GM12878 (cell line): ENCODE measurements at regions not wholly inside any gene's neighbourhood (a gene's known extent, or its start where the extent isn't known, plus 50 kb on each side); places are given as distances from the start of the nearest gene placed in this dataset.

Experiments
- ATAC-seq: fragments of 200-7000 bp; cut with Tn5 transposase; 3 replicates; pipeline ENCODE4 v1.9.1; 2020; ENCODE audit warnings: mild to moderate bottlenecking, moderate library complexity
- BruUV-seq: library from RNA; stranded (reverse); fragments of 400-500 nt; replicated peaks from 2 replicates; lab custom pipeline; 2021; lab: Mats Ljungman, UMichigan
- CTCF ChIA-PET: fragments of 300-600 bp; sonication (Branson Sonifier 250); formaldehyde crosslinking; extraction: SDS; loops from one replicate; lab custom pipeline; 2021; ENCODE audit warnings: inconsistent platforms; lab: Yijun Ruan, JAX
- POLR2A ChIA-PET: fragments of 350-600 bp; formaldehyde crosslinking; extraction: SDS; loops from one replicate; lab custom pipeline; 2021; ENCODE audit warnings: inconsistent platforms; lab: Charles Lee
- RAD21 ChIA-PET: fragments of 300-600 bp; sonication (Branson Sonifier 250); formaldehyde crosslinking; loops from one replicate; lab custom pipeline; 2023; ENCODE audit warnings: antibody characterized with exemption; ENCODE audit not compliant: unreplicated experiment; lab: Charles Lee
- SMC1A ChIA-PET: fragments of 300-600 bp; sonication (Branson Sonifier 250); formaldehyde crosslinking; loops from one replicate; lab custom pipeline; 2023; ENCODE audit not compliant: unreplicated experiment, uncharacterized antibody; lab: Charles Lee
- DNase-seq: peaks from one replicate; pipeline ENCODE4 v3.0.0-alpha.2; 2011; ENCODE audit warnings: low read depth, low spot score
- FAIRE-seq: peaks from 3 replicates; lab custom pipeline; 2011; peaks lifted over from hg19 to GRCh38; lab: Jason Lieb, UNC
- H2AFZ ChIP-seq: 2 replicates; pipeline ENCODE4 v1.6.0; 2011; ENCODE audit warnings: low read depth, low read length, control low read depth; ENCODE audit not compliant: control insufficient read depth
- H3K27ac ChIP-seq: 2 replicates; pipeline ENCODE4 v1.5.1; 2011; ENCODE audit warnings: control low read depth; ENCODE audit not compliant: control insufficient read depth, insufficient read depth
- H3K27me3 ChIP-seq, 2 experiments: replicated peaks in 1 of 2; 2 replicates each; pipeline versions ENCODE4 v1.6.0 to v1.6.1; 2011; ENCODE audit warnings: low read length in 1 of 2; ENCODE audit not compliant: control insufficient read depth in 2 of 2, insufficient read depth in 2 of 2
- H3K36me3 ChIP-seq, 2 experiments: 2 replicates each; pipeline ENCODE4 v1.5.1; 2011; ENCODE audit warnings: low read length in 1 of 2; ENCODE audit not compliant: control insufficient read depth in 2 of 2, insufficient read depth in 2 of 2
- H3K4me1 ChIP-seq: 2 replicates; pipeline ENCODE4 v1.6.1; 2011; ENCODE audit warnings: mild to moderate bottlenecking, low read length, moderate library complexity, mixed read lengths; ENCODE audit not compliant: control insufficient read depth, insufficient read depth
- H3K4me2 ChIP-seq: 2 replicates; pipeline ENCODE4 v1.6.0; 2011; ENCODE audit warnings: control low read depth; ENCODE audit not compliant: control insufficient read depth, insufficient read depth
- H3K4me3 ChIP-seq: fragments of 200-600 bp; sonication (generic); 2 replicates; pipeline ENCODE4 v1.5.1; 2016
- H3K79me2 ChIP-seq: 2 replicates; pipeline ENCODE4 v1.6.0; 2011; ENCODE audit warnings: low read length; ENCODE audit not compliant: control insufficient read depth, insufficient read depth
- H3K9ac ChIP-seq: 2 replicates; pipeline ENCODE4 v1.8.0; 2011; ENCODE audit warnings: low read length, control low read depth, mixed read lengths; ENCODE audit not compliant: control insufficient read depth, insufficient read depth
- H3K9me3 ChIP-seq: replicated peaks from 3 replicates; pipeline ENCODE4 v1.5.1; 2011; ENCODE audit warnings: mild to moderate bottlenecking, low read length; ENCODE audit not compliant: control insufficient read depth, insufficient read depth
- H4K20me1 ChIP-seq: 2 replicates; pipeline ENCODE4 v1.6.0; 2011; ENCODE audit not compliant: control insufficient read depth, insufficient read depth
- CREM ChIP-seq: IDR thresholded peaks from 2 replicates; pipeline ENCODE4 v1.6.1; 2014; ENCODE audit warnings: antibody characterized with exemption, low read depth
- FOS ChIP-seq: IDR thresholded peaks from 3 replicates; pipeline ENCODE4 v1.6.1; 2011; ENCODE audit warnings: borderline replicate concordance; ENCODE audit not compliant: insufficient read length; ENCODE audit errors: extremely low read depth
- HDAC6 ChIP-seq: fragments of 200-600 bp; sonication (generic); IDR thresholded peaks from one replicate; pipeline ENCODE4 v1.8.0; 2017; ENCODE audit warnings: antibody characterized with exemption; ENCODE audit not compliant: unreplicated experiment
- KDM1A ChIP-seq: fragments of 200-600 bp; sonication (generic); IDR thresholded peaks from 2 replicates; pipeline ENCODE4 v1.6.1; 2016; ENCODE audit warnings: borderline replicate concordance
- LARP7 ChIP-seq: fragments of 450-650 bp; IDR thresholded peaks from 2 replicates; pipeline ENCODE4 v1.6.1; 2017; ENCODE audit warnings: mild to moderate bottlenecking
- NRF1 ChIP-seq: conservative IDR thresholded peaks from 2 replicates; pipeline ENCODE4 v1.6.1; 2011; ENCODE audit warnings: mild to moderate bottlenecking, low read depth, low read length, improper control_type of control experiment
- SMARCA5 ChIP-seq: fragments of 450-650 bp; IDR thresholded peaks from 2 replicates; pipeline ENCODE4 v1.6.1; 2017; ENCODE audit warnings: mild to moderate bottlenecking
- TCF12 ChIP-seq: IDR thresholded peaks from 2 replicates; pipeline ENCODE4 v1.6.1; 2011; ENCODE audit warnings: low read depth, mild to moderate bottlenecking, low read length
- YY1 ChIP-seq: IDR thresholded peaks from 2 replicates; pipeline ENCODE4 v1.6.1; 2011; ENCODE audit warnings: low read depth, mild to moderate bottlenecking, low read length
- ZZZ3 ChIP-seq: IDR thresholded peaks from 2 replicates; pipeline ENCODE4 v1.6.1; 2011; ENCODE audit warnings: low read depth; ENCODE audit not compliant: control insufficient read depth, insufficient read length
- WGBS: methylation state at CpG from one replicate; pipeline ENCODE4 v1.1.6; 2016; ENCODE audit warnings: low lambda C conversion rate; ENCODE audit not compliant: insufficient replicate concordance, insufficient coverage; ENCODE audit errors: missing lambda C conversion rate; 5-methylcytosine and 5-hydroxymethylcytosine counted together
- in situ Hi-C: fragments of 300-500 bp; cut with MboI; formaldehyde crosslinking; loops from 9 replicates; pipeline ENCODE4 v1.14.3; 2018; ENCODE audit warnings: mixed read lengths
- intact Hi-C: fragments of 100-400 bp; cut with micrococcal nuclease; formaldehyde crosslinking; loops from one replicate; pipeline ENCODE4 v1.14.2; 2022; ENCODE audit not compliant: unreplicated experiment
- TF ChIP-seq, protein P1 (sequence below): fragments of 450-650 bp; IDR thresholded peaks from 2 replicates; pipeline ENCODE4 v1.6.1; 2017; ENCODE audit warnings: borderline replicate concordance

DNA sequence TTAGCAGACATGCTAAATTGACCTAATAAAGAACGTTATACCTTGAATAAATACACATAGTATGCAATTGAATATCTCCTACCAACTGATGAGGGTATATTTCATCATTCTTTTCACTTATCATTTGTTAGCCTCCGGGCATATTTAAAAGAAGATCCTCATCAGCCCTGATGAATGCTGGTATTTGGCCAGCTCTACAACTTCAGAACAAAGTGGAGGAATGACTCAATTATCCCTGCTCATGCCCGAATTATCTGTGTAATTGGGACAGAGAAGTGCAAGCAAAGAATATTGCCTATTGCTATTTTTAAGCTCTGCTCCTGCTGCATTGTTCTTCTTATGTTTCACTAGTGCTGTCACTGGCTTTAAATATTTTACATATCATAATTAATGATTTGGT lies 622.1 kb downstream of the METTL15 start:
- no peaks in the 10 kb centered on the region for H3K79me2 ChIP-seq
- in situ Hi-C loops, result no loop called here
- no peaks in the 10 kb centered on the region for H4K20me1 ChIP-seq
- ChIA-PET POLR2A (no interaction called here), RAD21 (no interaction called here)
- ATAC-seq (no peak), FAIRE-seq (no peak), DNase-seq (no peak)
- no peak overlapping the region for H3K27ac ChIP-seq
- H3K9ac ChIP-seq, result no peak overlapping the region
- no peak overlapping the region for H3K4me2 ChIP-seq
- no peaks in the 10 kb centered on the region for H3K4me1 ChIP-seq
- WGBS, result 11% methylated on average over 3 of the region's 3 CpGs
- no peaks in the 10 kb centered on the region for H3K36me3 ChIP-seq
- no peak for TF ChIP-seq TCF12
- TF ChIP-seq ZZZ3, result no peak
- TF ChIP-seq FOS, result no peak
- no peak for TF ChIP-seq SMARCA5
- TF ChIP-seq YY1, result no peak
- no peak for TF ChIP-seq HDAC6
- TF ChIP-seq, protein P1, sequence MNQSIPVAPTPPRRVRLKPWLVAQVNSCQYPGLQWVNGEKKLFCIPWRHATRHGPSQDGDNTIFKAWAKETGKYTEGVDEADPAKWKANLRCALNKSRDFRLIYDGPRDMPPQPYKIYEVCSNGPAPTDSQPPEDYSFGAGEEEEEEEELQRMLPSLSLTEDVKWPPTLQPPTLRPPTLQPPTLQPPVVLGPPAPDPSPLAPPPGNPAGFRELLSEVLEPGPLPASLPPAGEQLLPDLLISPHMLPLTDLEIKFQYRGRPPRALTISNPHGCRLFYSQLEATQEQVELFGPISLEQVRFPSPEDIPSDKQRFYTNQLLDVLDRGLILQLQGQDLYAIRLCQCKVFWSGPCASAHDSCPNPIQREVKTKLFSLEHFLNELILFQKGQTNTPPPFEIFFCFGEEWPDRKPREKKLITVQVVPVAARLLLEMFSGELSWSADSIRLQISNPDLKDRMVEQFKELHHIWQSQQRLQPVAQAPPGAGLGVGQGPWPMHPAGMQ, result no peak
- no peak for TF ChIP-seq CREM
- no peak for TF ChIP-seq NRF1
- no peak for TF ChIP-seq LARP7
- TF ChIP-seq KDM1A, result no peak
- TF ChIP-seq, all 136 proteins: peak for 0
- ChIA-PET SMC1A (no interaction called here), CTCF (no interaction called here)
- no peaks in the 10 kb centered on the region for H3K27me3 ChIP-seq
- H3K9me3 ChIP-seq, result no peaks in the 10 kb centered on the region
- intact Hi-C loops, result no loop called here
- no peak overlapping the region for H2AFZ ChIP-seq
- no peak overlapping the region for H3K4me3 ChIP-seq
- BruUV-seq, result no TSS peak
